ENCODE measurements at regions not wholly inside any gene's neighbourhood (a gene's known extent, or its start where the extent isn't known, plus 50 kb on each side); places are given as distances from the start of the nearest gene placed in this dataset.

GRCh38 chr1:200329208-200329882, 80.5 kb downstream of the ZNF281 start:
- TF ChIP-seq CTCF (IDR thresholded peaks at IDR 0.05; ENCODE audit: low read depth, low read length, missing input control) (no peak), FOXA1 (IDR thresholded peaks at IDR 0.05) (no peak), MAX (IDR thresholded peaks at IDR 0.05) (no peak)

All from liver (tissue), 2 donors.